DMS53 treated with DMSO at 0.1 percent for 48 hours (cell line): ENCODE measurements at regions not wholly inside any gene's neighbourhood (a gene's known extent, or its start where the extent isn't known, plus 50 kb on each side); places are given as distances from the start of the nearest gene placed in this dataset.

Experiments
- DNase-seq: peaks from one replicate; lab custom pipeline; 2025; ENCODE audit not compliant: unreplicated experiment; lab: John Stamatoyannopoulos, UW

DNA sequence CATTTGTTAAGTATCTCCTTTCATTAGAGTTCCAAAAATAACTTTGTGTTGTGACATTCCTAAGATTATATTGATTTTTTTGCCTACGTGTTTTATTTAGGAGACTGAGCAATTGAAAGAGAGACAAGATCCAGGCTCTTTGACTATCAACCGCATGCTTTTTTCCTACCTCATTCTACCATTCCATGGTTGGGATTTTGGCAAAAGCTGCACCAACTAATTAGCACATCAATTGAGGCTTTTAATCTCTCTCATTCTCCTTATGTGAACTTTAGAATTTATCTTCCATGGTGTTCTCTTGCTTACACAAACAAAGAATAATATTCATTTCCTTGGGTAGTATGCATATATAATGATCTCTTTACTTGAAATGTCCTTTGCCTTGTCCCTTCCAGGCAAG is 338.7 kb upstream of the SMC2 start:
- DNase-seq: no peak

DNA sequence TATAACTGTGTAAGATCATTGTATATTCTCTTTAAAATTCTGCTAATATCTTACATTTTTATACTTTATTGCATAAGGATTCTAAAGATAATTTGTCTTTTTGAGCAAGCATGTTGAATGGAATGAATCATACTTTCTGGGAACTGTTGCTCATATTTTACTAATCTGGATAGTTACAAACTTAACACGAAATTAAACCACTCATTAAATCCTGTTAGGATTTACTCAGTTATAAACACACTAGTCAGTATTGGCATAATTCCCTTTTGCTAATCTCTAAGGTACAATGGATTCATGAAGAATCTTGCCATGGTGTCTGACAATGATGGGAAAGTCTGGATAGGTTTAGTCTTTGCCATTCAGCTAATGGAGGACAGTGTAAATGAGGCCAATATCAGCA is 338.1 kb upstream of the SMC2 start:
- DNase-seq: no peak

DNA sequence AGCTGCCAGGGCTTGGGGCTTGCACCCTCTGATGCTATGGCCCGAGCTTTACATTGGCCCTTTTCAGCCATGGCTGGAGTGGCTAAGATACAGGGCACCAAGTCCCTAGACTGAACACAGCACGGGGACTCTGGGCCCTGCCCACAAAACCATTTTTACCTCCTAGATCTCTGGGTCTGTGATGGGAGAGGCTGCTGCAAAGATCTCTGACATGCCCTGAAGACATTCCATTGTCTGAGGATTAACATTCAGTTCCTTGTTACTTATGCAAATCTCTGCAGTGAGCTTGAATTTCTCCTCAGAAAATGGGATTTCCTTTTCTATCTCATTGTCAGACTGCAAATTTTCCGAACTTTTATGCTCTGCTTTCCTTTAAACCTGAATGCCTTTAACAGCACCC is 337.0 kb upstream of the SMC2 start:
- DNase-seq: no peak

DNA sequence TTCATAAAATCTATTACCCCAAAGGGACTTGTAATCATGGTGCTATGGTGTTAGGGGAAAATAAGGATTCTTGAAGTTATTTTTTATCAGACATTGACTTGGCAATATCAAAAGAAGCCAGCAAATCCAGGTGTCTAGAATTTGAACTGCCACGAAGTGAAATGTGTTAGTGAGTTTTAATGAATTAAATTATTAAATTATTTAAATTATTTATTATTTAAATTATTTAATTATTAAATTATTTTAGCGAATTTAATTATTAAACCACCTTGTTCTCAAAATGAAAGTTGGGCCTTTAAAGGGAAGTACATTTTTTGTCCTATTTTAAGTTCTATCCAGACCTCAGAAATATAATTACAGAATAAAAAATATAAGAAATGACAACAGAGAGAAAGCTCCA is 332.6 kb upstream of the SMC2 start:
- no peak for DNase-seq

- DNase-seq: peak; percentile 50
Observed at GRCh38 chr9:103789686-103790085, 304.4 kb upstream of the SMC2 start.

DNA sequence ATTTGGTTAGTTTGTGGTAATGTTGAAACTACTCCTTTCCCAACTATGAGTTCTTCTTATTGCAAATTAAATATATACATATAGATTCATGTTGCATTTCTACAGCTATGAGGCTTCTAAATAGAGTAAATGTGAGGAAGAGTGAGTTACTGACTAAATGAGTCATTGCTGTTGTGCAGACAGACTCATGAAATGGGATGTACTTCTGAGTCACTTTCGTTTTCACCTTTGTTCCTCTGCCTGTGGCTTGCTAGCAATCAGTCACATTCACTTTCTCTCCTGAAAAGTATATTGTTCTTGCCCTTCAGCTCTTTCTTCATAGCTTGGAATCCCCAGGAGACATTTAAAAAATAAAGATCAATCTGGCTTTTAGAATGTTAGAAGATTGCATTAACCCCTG is 295.5 kb upstream of the SMC2 start:
- DNase-seq: peak; percentile 61

- no peak for DNase-seq
Observed at GRCh38 chr9:103799959-103800358, 294.1 kb upstream of the SMC2 start.

DNA sequence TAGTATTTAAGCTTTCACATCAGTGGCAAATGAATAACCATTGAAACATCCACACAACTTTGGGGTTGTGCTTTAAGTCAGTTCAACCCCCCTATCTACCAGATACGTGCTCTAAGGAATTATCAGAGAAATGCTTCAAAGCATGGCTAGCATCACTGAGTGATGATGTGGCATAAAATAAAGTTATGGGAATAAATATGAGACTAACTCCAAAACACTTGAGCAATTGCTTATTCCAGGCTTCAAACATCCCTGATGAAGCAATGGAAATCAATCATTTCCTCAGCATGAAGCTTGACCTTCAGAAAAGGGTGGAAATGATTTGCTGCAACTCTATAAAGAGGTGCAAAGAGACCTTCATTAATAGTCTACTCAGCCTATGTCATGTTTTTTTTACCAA is 292.0 kb upstream of the SMC2 start:
- DNase-seq: no peak

- no peak for DNase-seq
Observed at GRCh38 chr9:103803245-103803644, 290.9 kb upstream of the SMC2 start.

DNA sequence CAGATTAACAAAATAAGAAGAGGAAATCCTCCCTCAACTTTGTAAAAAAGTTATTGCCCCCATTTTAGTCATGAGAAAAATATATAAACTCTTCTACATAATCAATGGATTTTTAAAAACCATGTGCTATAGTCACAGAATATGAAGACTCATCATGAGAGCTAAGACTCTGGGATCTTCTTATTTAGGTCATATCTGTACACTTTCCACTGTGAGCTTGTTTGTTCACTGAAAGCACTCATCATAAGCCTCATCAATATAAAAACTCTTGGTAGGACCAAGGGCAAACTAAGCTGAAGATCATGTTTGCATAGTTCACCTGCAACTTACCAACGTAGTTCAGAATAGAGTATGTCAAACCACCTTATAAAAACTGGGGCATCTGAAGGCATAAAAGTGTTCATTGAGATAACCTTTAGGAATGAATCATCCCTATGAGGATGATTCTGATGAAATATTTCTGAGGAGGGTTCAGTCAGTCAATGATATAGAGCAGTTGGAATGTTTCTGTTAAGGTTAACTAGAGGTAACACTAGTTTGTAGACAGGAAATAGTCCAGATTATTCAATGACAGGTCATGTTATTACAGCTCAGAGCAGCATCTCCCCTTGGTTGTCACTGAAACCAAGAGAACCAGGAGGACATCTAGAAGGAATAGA is 289.9 kb upstream of the SMC2 start:
- DNase-seq: peak; percentile 9

DNA sequence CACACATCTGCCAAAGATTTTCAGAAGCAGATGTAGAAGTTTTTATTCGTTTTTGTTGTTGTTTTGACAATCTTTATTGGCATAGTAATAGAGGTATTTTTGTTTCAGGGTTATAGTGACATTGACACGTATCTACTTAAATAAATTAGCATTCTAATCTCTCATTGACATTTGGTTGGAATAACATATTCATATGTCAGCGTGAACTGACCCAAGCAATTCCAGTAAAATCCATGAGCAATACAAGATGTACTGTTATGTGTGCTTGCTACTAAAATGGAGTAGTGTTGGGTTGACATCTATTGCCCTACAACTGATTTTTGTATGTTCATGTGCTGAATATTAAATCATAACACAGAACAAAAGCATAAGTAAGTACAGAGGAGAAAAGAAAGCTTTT is 284.4 kb upstream of the SMC2 start:
- no peak for DNase-seq

DNA sequence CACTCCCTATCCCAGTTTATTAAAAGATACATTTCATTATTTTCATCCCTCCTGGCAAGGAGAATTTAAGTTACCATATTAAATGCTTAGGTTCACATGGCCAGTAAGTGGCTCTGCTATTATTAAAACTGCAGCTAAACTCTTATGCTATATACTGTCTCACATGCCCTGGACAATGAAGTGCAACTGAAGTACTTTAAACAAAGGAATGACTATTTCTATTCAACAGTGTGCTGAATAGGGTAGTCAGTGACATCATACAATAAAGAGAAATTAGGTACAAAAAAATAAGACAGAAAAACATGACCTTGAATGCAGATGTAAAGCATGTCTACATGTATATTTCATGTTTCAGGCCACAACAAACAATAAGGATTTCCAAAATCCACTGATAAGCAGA is 282.6 kb upstream of the SMC2 start:
- DNase-seq: peak; percentile 18

DNA sequence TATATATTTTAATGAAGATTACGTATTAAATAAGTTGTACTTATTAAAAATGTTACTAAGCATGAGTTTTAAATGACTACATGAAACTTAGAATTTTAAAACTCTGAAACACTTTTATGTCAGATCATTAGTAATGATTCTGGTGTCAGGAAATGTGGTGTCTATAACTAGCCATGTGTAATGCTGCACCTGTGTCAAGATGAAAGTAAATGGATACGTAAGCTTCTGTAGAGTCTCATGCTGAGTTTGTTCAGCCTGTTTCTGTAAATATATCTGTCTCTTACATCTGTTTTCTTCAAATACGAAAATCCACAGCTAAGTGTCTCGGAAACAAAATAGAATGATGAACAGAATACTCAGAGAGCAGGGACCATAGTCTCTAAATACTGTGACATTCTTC is 278.0 kb upstream of the SMC2 start:
- peak; percentile 81 for DNase-seq

DNA sequence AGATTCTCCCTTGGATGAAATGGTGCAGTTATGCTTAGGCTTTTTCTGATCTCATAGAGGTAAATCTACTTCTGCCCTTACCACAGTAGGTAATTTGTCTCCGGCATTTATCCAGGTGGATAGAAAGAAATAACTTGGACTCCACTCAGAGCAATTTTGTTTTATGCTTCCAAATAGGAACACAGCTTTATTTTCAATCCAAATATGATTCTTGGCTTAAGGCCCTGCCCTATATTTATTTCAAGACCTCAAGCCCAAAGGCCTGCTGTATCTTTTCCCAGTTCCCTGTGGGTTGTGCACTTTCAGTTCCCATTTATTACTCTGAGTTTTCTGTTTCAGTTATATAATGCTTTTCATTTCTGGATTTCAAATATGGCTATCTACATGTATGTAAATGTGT is 274.2 kb upstream of the SMC2 start:
- no peak for DNase-seq

GRCh38 chr9:103821115-103821514 is 273.0 kb upstream of the SMC2 start:
- DNase-seq: no peak

DNA sequence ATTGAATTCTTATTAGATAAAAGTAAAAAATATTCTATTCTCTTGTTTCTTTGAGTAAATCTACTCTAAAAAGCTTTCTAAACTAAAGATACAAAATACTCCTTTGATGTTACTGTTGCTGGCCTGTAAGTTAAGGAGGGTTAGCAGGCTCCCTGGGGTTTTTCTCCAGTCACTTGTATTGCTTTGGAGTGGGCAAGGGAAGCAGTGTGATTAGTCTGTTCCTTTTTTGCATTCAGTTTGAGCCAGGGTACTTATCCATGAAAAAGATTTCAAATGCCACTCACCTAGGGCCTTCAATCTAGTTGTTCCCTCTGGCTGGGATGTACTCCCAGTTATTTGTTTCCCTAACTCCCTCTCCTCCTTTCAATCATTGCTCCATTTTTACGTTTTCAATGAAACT is 256.2 kb upstream of the SMC2 start:
- no peak for DNase-seq

- no peak for DNase-seq
Observed at GRCh38 chr9:103839197-103839596, 254.9 kb upstream of the SMC2 start.

GRCh38 chr9:103867886-103868285 is 226.2 kb upstream of the SMC2 start:
- no peak for DNase-seq

DNA sequence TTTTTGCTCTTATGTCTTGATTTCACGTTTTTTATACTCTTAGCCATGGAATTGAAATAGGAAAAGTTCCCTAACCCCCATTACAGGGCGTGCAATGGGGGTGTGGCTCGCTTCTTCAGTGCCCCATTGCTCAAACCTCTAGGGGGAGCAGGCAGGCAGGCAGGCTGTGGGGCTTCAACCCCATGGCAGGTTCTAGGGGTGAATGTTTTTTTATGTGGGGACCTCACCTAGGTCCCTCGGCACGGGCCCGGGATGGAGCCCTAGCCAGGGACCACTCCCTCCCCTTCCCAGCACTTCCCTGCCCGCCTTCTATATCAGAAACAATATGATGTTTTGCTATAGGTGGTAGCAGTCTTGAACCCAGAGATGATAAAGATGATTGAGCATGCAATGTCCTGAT is 221.3 kb upstream of the SMC2 start:
- no peak for DNase-seq

- no peak for DNase-seq
Observed at GRCh38 chr9:103881419-103881818, 212.7 kb upstream of the SMC2 start.

DNA sequence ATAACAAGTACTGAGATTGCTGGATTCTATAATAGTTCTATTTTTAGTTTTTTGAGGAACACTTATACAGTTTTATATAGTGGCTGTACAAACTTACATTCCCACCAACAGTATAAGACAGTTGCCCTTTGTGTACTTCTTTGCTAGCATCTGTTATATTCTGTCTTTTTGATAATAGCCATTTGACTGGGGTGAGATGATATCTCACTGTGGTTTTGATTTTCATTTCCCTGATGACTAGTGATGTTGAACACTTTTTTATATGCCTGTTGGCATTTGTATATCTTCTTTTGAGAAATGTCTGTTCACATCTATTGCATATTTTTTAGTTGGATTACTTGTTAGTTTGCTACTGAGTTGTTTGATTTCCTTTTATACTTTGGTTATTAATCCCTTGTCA is 204.1 kb upstream of the SMC2 start:
- no peak for DNase-seq

- DNase-seq: no peak
Observed at GRCh38 chr9:103894184-103894583, 199.9 kb upstream of the SMC2 start.

- DNase-seq: no peak
Observed at GRCh38 chr9:103898550-103898949, 195.6 kb upstream of the SMC2 start.

- no peak for DNase-seq
Observed at GRCh38 chr9:103899866-103900265, 194.2 kb upstream of the SMC2 start.
